ENCODE measurements at regions not wholly inside any gene's neighbourhood (a gene's known extent, or its start where the extent isn't known, plus 50 kb on each side); places are given as distances from the start of the nearest gene placed in this dataset.

GRCh38 chr4:63817196-63817865 is 591.9 kb downstream of the TECRL start:
- Histone ChIP-seq H3K9me1 (ENCODE audit: insufficient read depth, low read length) (no peaks in the 10 kb centered on the region), H3K4ac (ENCODE audit: low read depth, low read length) (no peak overlapping the region), H2AFZ (replicated peaks; ENCODE audit: low read length, poor library complexity) (no peak overlapping the region), H3K36me3 (ENCODE audit: control insufficient read depth, insufficient read depth, low read length) (no peaks in the 10 kb centered on the region), H2BK15ac (ENCODE audit: low read depth, low read length) (no peak overlapping the region), H3K9ac (ENCODE audit: low read depth, low read length) (no peak overlapping the region), H3K4me1 (ENCODE audit: control insufficient read depth, insufficient read depth, low read length) (no peaks in the 10 kb centered on the region), H4K91ac (ENCODE audit: insufficient read depth, low read depth, low read length) (no peak overlapping the region), H3K79me1 (ENCODE audit: low read depth in 1 of 2, low read length in 2 of 2) (no peaks in the 10 kb centered on the region), H3K4me3 (ENCODE audit: insufficient read depth, low read depth, low read length) (no peak overlapping the region), H3K18ac (ENCODE audit: low read depth, low read length) (no peak overlapping the region), H3K14ac (replicated peaks; ENCODE audit: low read depth, low read length) (no peak overlapping the region), H2AK9ac (replicated peaks; ENCODE audit: low read depth, low read length, poor library complexity) (no peak overlapping the region), H2BK120ac (ENCODE audit: low read depth, low read length) (no peak overlapping the region), H3K9me3 (ENCODE audit: control insufficient read depth, insufficient read depth, low read length) (peaks cover 12% of the 10 kb centered on the region), H2BK20ac (ENCODE audit: low read depth, low read length) (no peak overlapping the region), H3K27ac (ENCODE audit: insufficient read depth, low read length) (no peak overlapping the region), H3K4me2 (ENCODE audit: low read depth, low read length) (no peak overlapping the region), H3K27me3 (ENCODE audit: control insufficient read depth, insufficient read depth, low read length) (no peaks in the 10 kb centered on the region), H3K56ac (ENCODE audit: extremely low read depth, insufficient read depth, low read length) (no peak overlapping the region), H2AK5ac (ENCODE audit: low read depth, low read length) (no peak overlapping the region), H3K23ac (ENCODE audit: low read depth, low read length) (no peak overlapping the region), H4K8ac (ENCODE audit: low read depth in 2 of 2, low read length in 2 of 2) (no peak overlapping the region), H4K5ac (ENCODE audit: low read depth, low read length) (no peak overlapping the region), H4K20me1 (ENCODE audit: insufficient read depth, low read length) (no peaks in the 10 kb centered on the region), H2BK5ac (ENCODE audit: low read depth, low read length, poor library complexity, severe bottlenecking) (no peak overlapping the region)
- ATAC-seq (ENCODE audit: low read depth) (no peak), DNase-seq (no peak)
- dilution Hi-C loops (cut with HindIII; ENCODE audit: low sequenced_read_pairs, unreplicated experiment) = no loop called here
- in situ Hi-C loops (cut with MboI; ENCODE audit: low sequenced_read_pairs) = no loop called here
- ChIA-PET POLR2A (ENCODE audit: unreplicated experiment) (no interaction called here), CTCF (no interaction called here)
- intact Hi-C loops (cut with micrococcal nuclease) = no loop called here
- TF ChIP-seq MAZ (IDR thresholded peaks at IDR 0.05; ENCODE audit: borderline replicate concordance, low read depth, low read length) (no peak), SMC3 (IDR thresholded peaks at IDR 0.05; ENCODE audit: low read depth, low read length) (no peak), CTCF (conservative IDR thresholded peaks at IDR 0.05; ENCODE audit: low read depth, low read length) (no peak), CHD1 (IDR thresholded peaks at IDR 0.05; ENCODE audit: low read depth, low read length) (no peak), BHLHE40 (IDR thresholded peaks at IDR 0.05; ENCODE audit: low read depth, low read length) (no peak), MAFK (IDR thresholded peaks at IDR 0.05; ENCODE audit: low read depth, low read length) (no peak), POLR2A (IDR thresholded peaks at IDR 0.05; ENCODE audit: low read depth, low read length) (no peak), MXI1 (IDR thresholded peaks at IDR 0.05; ENCODE audit: borderline replicate concordance, low read depth, low read length) (no peak)
- no CpG with 5 or more reads among the region's 11 CpGs for WGBS, 2 experiments (ENCODE audit: extremely low coverage in 2 of 2, insufficient read length in 1 of 2)
- no TSS peak for BruUV-seq (replicated peaks)

All from IMR-90 (cell line).